Right forelimb (tissue), 1 donor: ENCODE measurements at regions not wholly inside any gene's neighbourhood (a gene's known extent, or its start where the extent isn't known, plus 50 kb on each side); places are given as distances from the start of the nearest gene placed in this dataset.
"Not testable (repeated sequence)": the region's sequence is repeated elsewhere in the genome, so short reads cannot be mapped to it uniquely, and the experiment has no call there.

Experiments
- DNase-seq: peaks from one replicate; pipeline ENCODE4 v3.0.0-alpha.2; 2018

DNA sequence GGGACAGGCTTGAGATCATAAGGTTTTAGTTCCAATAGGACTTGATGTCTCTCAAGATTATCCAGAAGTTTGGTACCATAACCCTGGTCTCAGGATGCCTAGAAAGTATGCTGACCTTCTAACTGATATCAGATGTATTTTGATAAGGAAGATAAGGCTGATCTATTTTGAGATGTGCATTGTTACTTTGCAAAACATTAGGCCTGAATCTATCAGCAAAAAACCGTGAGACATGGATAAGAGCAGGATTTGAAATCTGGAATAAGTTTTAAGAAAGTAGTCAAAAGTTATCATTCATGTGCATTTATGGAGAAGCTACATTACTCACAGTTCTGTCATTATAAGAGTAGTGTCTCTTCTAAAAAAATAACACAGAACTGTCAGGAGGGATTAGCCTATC is 467.1 kb upstream of the HS3ST1 start:
- DNase-seq, result no peak

DNA sequence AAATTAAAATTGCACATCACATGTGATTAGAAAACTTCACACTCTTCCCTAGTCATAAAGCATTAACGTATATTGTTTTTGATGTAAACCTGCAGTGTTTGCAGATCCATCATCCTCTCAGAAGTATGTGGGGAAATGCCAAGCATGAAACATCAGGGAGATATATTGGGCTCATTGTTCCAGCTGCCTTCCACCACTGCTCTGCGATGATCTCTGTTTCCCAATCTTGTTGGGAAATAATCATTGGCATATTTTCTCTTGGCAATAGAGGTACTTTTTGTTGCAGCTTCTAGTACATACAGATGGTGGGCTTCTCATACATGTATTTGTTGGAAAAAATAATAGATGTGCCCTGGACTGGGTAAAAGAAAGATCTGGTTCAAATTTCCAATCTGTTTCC is 466.3 kb upstream of the HS3ST1 start:
- DNase-seq, result no peak

- no peak for DNase-seq
Observed at GRCh38 chr4:11894221-11894620, 465.5 kb upstream of the HS3ST1 start.

DNA sequence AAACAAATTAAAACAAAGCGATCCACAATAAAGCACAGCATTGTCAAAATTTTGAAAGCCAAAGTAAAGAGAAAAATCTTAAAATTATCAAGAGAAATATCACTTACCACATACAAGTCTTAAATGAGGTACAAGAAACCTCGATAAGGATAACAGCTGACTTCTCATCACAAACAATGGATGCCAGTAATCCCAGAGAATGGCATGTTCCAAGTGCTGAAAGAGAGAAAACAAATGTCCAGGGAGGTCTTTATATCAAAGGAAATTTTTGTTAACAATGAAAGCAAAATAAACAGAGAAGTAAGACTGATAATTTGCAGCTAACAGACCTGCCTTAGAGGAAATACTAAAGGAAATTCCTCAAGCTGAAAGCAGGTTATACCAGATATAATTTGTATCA is 460.4 kb upstream of the HS3ST1 start:
- no peak for DNase-seq

DNA sequence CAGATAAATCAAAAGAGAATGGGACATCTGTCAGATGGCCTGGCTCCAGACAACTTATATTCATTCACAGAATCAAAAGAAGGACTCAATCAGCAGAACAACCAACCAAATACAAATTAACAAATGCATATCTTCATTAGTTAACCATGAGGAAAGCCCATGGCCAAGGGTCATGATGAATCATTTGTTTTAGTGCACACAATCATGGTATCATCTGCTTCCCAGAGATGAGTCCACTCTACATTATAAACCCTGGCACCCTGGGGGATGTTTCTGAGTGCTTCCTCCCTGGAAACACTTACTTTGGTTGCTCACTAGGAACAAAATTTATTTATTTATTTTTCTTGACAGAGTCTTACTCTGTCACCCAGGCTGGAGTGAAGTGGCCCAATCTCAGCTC is 453.3 kb upstream of the HS3ST1 start:
- DNase-seq, result no peak

- no peak for DNase-seq
Observed at GRCh38 chr4:11881364-11881763, 452.7 kb upstream of the HS3ST1 start.

- DNase-seq, result no peak
Observed at GRCh38 chr4:11878241-11878640, 449.5 kb upstream of the HS3ST1 start.

DNA sequence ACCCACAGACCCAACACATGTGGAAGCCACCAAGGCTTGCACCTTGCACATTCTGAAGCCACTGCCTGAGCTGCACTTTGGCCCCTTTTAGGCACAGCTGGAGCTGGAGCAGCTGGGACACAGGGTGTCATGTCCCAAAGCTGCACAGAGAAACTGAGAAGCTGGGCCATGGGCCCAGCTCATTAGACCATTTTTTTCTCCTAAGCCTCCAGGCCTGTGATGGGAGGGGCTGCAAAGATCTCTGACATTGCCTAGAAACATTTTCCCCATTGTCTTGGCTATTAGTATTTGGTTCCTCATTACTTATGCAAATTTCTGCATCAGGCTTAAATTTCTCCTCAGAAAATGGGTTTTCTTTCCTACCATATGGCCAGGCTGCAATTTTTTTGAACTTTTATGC is 447.4 kb upstream of the HS3ST1 start:
- DNase-seq, result no peak

- no peak for DNase-seq
Observed at GRCh38 chr4:11869191-11869870, 440.6 kb upstream of the HS3ST1 start.

GRCh38 chr4:11866391-11866790 is 437.7 kb upstream of the HS3ST1 start:
- no peak for DNase-seq

DNA sequence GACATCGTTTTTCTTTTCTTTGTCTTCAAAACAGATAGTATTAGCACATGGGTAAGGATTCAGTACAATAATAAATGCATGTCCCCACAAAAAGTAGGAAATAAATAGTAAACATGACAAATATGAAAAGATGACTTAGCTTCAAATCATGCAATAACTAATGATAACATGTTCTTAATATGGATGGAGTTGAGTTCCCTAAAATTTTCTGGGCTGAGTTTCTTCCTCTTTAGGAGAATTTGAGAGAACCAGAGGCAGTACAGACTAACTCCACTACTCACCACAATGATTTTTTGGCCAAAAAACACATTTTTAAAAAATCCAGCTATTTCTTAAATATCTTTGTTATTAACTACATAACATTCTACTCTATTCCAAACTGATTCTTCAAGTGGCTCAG is 432.3 kb upstream of the HS3ST1 start:
- DNase-seq, result no peak

DNA sequence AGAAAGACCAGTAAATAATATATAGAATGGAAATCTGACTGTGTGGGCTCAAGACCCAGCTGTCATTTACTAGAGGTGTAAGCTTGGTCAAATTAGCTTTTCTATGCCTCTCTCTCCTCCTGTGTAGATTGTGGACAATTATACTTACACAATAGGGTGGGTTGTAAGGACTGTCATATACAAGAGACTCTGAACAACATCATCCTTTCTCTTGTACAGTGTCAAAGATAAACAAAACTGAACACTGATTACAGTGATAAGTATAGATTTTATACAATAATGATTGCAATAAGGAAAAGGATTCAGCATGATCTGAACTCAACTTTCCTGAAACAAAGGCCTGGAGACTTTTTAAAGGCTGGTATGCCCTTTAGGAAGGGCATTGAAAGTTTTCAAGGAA is 429.2 kb upstream of the HS3ST1 start:
- no peak for DNase-seq

DNA sequence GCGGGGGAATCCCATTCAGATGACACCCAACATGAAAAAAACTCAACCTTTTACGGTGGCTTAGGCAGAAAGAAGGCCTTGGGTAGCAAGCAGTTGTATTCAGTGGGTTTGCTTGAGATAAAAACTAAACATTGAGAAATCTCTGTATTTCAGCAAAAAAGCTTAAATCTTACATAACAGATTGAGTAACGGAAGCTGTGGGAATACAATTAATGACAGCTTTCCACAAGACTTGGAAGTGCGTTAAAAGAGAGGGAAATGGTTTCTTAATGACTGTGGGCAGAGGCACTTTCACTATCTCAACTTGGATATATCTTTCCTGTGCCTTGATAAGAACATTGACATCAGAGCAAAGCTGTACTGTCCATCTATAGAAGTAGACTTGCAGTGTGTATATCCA is 418.5 kb upstream of the HS3ST1 start:
- no peak for DNase-seq

GRCh38 chr4:11843927-11844326 is 415.2 kb upstream of the HS3ST1 start:
- DNase-seq, result no peak

- no peak for DNase-seq
Observed at GRCh38 chr4:11843340-11843739, 414.6 kb upstream of the HS3ST1 start.

DNA sequence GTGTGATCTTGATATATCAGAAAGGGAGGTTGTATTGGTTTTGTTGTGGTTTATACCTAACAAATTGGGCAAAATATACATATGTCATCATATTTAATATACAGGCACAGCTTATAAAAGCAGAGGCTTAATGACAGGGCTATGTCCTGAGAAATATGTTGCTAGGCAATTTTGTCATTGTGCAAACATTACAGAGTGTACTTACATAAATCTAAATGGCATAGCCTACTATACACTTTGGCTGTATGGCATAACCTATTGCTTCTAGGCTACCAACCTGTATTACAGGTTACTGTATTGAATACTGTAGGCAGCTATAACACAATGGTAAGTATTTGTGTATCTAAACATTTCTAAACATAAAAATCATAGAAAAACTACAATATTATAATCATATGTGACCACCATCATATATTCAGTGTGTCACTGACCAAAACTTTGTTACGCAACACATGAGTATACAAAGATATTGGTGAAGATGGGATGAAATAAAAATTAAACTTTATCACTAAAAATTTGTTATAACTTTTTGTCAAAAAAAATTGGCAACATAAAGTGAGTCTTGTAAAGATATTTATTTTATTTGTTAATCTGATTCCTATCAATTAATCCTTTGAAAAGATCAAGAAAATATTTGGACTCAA is 414.0 kb upstream of the HS3ST1 start:
- DNase-seq, result no peak

DNA sequence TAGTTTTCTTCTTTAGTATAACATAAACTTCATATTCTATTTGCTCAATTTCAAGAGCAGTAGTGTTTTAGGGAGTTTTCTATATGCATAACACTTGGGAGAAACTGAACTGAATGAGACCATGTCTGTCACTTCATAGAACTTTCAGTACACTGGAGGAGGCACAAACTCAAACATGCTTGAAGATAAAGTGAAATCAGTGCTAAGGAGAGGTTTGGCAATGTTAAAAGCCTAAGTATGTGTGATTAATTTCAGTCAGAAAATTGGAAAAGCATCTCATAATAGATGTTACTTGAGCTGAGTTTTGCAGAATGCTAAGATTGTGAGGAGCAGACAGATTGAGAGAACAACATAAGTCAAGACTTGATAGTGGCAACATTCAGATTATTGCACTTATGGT is 411.2 kb upstream of the HS3ST1 start:
- DNase-seq, result no peak

DNA sequence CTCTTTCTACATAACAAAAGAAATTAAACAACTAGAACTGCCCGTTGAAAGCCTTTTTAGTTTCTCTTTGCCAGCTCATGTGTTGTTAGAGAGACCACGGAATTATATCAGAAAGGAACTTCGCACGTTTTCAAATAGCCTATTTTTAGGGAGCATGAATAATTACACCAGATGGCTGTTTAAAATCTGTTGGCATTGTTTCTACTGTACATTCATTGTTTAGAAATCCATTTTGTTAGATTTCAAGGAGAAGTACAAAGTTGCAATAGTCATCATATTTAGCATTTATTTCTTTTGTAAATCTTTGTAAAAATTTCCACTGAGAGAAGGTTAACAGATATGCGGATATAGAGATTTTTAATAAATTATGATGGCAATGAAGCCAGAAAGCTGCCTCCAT is 403.0 kb upstream of the HS3ST1 start:
- DNase-seq, result no peak

DNA sequence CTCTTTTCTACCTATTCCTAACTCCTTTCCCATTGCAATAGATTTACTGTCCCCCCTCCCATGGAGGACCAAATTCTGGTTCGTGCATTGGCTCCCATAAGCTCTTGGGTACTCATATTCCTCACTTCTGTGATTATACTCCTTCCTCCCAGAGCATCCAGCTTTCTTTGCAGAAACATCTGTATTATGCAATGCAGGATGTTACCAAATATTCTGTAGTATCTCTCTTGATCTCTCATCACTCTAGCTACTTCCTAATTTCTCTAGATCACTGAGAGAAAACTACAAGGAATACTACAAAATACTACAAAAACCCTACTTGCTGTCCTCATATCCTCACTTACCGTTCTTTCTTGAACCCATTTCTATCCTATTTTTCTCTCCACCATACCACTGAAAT is 395.9 kb upstream of the HS3ST1 start:
- no peak for DNase-seq

- DNase-seq, result no peak
Observed at GRCh38 chr4:11821772-11822430, 393.2 kb upstream of the HS3ST1 start.

DNA sequence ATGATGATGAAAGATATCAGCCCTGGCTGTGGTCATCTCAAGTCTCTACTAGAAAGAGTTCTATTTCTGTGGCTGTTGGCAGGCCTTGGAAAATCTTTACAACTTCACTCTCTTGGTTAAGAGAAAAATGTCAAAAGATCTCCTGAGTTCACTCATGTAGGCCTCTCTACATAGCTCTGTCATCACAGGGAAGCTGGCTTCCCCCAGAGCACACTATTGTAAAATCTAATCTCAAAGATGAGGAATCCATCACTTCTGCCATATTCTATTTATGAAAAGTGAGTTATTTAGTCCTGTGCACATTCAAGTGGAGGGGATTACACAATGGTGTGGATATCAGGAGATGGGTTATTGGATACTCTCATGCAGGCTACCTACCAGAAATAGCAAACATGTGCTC is 388.4 kb upstream of the HS3ST1 start:
- no peak for DNase-seq

GRCh38 chr4:11814758-11815157 is 386.1 kb upstream of the HS3ST1 start:
- DNase-seq, result no peak

DNA sequence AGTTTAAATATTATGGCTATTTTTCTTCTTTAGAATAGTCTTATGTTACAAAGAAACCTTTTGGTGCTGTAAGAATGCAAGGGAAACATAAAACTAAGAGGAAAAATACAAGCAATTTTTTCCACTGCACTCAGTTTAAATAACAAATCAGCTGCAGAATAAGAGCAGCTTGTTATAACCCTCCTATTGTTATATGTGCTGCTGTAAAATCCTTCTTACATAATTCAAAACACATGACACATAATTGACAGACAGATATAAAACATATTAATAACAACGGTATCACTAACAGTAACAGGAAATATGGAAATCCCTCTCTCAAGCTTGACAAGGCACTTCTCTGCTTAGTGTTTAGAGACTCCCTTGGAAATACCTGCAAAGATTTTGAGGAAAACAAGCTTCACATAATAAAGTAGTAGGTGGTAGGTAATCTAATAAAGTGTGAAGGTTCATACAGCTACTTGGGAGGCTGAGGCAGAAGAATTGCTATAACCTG is 385.3 kb upstream of the HS3ST1 start:
- DNase-seq, result no peak

GRCh38 chr4:11811521-11811920 is 382.8 kb upstream of the HS3ST1 start:
- not testable (repeated sequence) for DNase-seq
